A549 (cell line): ENCODE measurements at regions not wholly inside any gene's neighbourhood (a gene's known extent, or its start where the extent isn't known, plus 50 kb on each side); places are given as distances from the start of the nearest gene placed in this dataset.
A peak's percentile ranks its signal among the peaks of the same experiment; 100 is the strongest.

ENCODE experiments used
- ATAC-seq, 2 experiments: fragments of 200-7000 bp in 1 of 2; fragments of >200 bp in 1 of 2; cut with Nextera tagmentation in 1 of 2; cut with Tn5 transposase in 1 of 2; 3 replicates each; pipeline versions ENCODE4 v1.8.0 to v1.9.1; 2018 to 2020; ENCODE audit warnings: mild to moderate bottlenecking in 1 of 2, moderate library complexity in 1 of 2
- CTCF ChIA-PET: fragments of 300-600 bp; sonication (Branson Sonifier 250); formaldehyde crosslinking; extraction: SDS; loops from one replicate; lab custom pipeline; 2021; ENCODE audit warnings: antibody characterized with exemption, inconsistent platforms; lab: Yijun Ruan, JAX
- POLR2A ChIA-PET: fragments of 350-600 bp; formaldehyde crosslinking; extraction: SDS; loops from one replicate; lab custom pipeline; 2021; ENCODE audit warnings: antibody characterized with exemption, inconsistent platforms; lab: Yijun Ruan, JAX
- DNase-seq, 2 experiments: peaks; one replicate each; pipeline versions ENCODE4 v3.0.0 to v3.0.0-alpha.2; 2011 to 2016; ENCODE audit warnings: low read depth in 1 of 2, low spot score in 1 of 2
- FAIRE-seq: peaks from 2 replicates; lab custom pipeline; 2011; peaks lifted over from hg19 to GRCh38; lab: Jason Lieb, UNC
- H3K27ac ChIP-seq, 2 experiments: fragments of >200 bp; sonication (Bioruptor Twin); formaldehyde crosslinking; 3 replicates each; pipeline ENCODE4 v1.5.1; 2016 to 2017
- H3K4me1 ChIP-seq: fragments of >200 bp; sonication (Bioruptor Twin); formaldehyde crosslinking; 3 replicates; pipeline ENCODE4 v1.6.1; 2016
- H3K4me2 ChIP-seq: fragments of >200 bp; sonication (Bioruptor Twin); formaldehyde crosslinking; 3 replicates; pipeline ENCODE4 v1.6.1; 2016
- H3K4me3 ChIP-seq: fragments of >200 bp; sonication (Bioruptor Twin); formaldehyde crosslinking; 3 replicates; pipeline ENCODE4 v1.5.1; 2016
- H3K9me3 ChIP-seq: fragments of >200 bp; sonication (Bioruptor Twin); formaldehyde crosslinking; 3 replicates; pipeline ENCODE4 v1.6.1; 2016
- BHLHE40 ChIP-seq: IDR thresholded peaks from 2 replicates; pipeline ENCODE4 v1.6.1; 2012; ENCODE audit warnings: low read depth, low read length, inconsistent platforms
- CBX8 ChIP-seq: fragments of 200-600 bp; sonication (generic); IDR thresholded peaks from 2 replicates; pipeline ENCODE4 v1.6.1; 2016
- CHD2 ChIP-seq: fragments of 150-350 bp; IDR thresholded peaks from 2 replicates; pipeline ENCODE4 v1.6.1; 2014; ENCODE audit warnings: low read length; ENCODE audit not compliant: partially characterized antibody
- EHMT2 ChIP-seq: fragments of 200-600 bp; sonication (generic); IDR thresholded peaks from 2 replicates; pipeline ENCODE4 v1.6.1; 2016; ENCODE audit warnings: antibody characterized with exemption, low read depth, mild to moderate bottlenecking, moderate library complexity
- FOSL2 ChIP-seq, 2 experiments: fragments of 450-650 bp in 1 of 2; fragments of >200 bp in 1 of 2; sonication (Bioruptor Twin) in 1 of 2; formaldehyde crosslinking; IDR thresholded peaks; 2 replicates each; pipeline versions ENCODE4 v1.5.0 to v1.6.1; 2016 to 2020; ENCODE audit warnings: mild to moderate bottlenecking in 1 of 2, moderate library complexity in 1 of 2
- GATA3 ChIP-seq: IDR thresholded peaks from 2 replicates; pipeline ENCODE4 v1.6.1; 2012; ENCODE audit warnings: borderline replicate concordance
- HEYL ChIP-seq: fragments of 250-450 bp; sonication (Bioruptor Pico); IDR thresholded peaks from 2 replicates; pipeline ENCODE4 v1.8.0; 2021; ENCODE audit warnings: mild to moderate bottlenecking, moderate library complexity
- JUN ChIP-seq, 2 experiments: fragments of >200 bp; sonication (Bioruptor Twin); formaldehyde crosslinking; IDR thresholded peaks; 2 replicates in 1 of 2; 3 replicates in 1 of 2; pipeline ENCODE4 v1.6.1; 2016 to 2017
- JUNB ChIP-seq: fragments of >200 bp; sonication (Bioruptor Twin); formaldehyde crosslinking; IDR thresholded peaks from 2 replicates; pipeline ENCODE4 v1.6.1; 2016
- KDM5A ChIP-seq: fragments of 200-600 bp; sonication (generic); IDR thresholded peaks from 2 replicates; pipeline ENCODE4 v1.6.1; 2016; ENCODE audit warnings: antibody characterized with exemption, mild to moderate bottlenecking
- MAZ ChIP-seq: fragments of 150-350 bp; IDR thresholded peaks from 2 replicates; pipeline ENCODE4 v1.6.1; 2014; ENCODE audit warnings: antibody characterized with exemption, low read depth, low read length, borderline replicate concordance
- NPAS2 ChIP-seq: fragments of 250-450 bp; sonication (Bioruptor Pico); IDR thresholded peaks from 2 replicates; pipeline ENCODE4 v1.8.0; 2022; ENCODE audit warnings: mild to moderate bottlenecking, moderate library complexity, borderline replicate concordance
- POLR2AphosphoS2 ChIP-seq: conservative IDR thresholded peaks from 2 replicates; pipeline ENCODE4 v1.6.1; 2012; ENCODE audit warnings: low read length, improper control_type of control experiment, inconsistent platforms
- RAD21 ChIP-seq, 2 experiments: fragments of >200 bp in 1 of 2; sonication (Bioruptor Twin) in 1 of 2; formaldehyde crosslinking in 1 of 2; IDR thresholded peaks in 1 of 2; conservative IDR thresholded peaks in 1 of 2; 2 replicates in 1 of 2; 3 replicates in 1 of 2; pipeline ENCODE4 v1.6.1; 2012 to 2018; ENCODE audit warnings: inconsistent platforms in 1 of 2
- RARB ChIP-seq: fragments of 250-450 bp; sonication (Bioruptor Pico); IDR thresholded peaks from 2 replicates; pipeline ENCODE4 v1.8.0; 2021; ENCODE audit warnings: mild to moderate bottlenecking, moderate library complexity
- RNF2 ChIP-seq: fragments of 200-600 bp; sonication (generic); IDR thresholded peaks from 2 replicates; pipeline ENCODE4 v1.6.1; 2016; ENCODE audit warnings: low read depth, mild to moderate bottlenecking, antibody characterized with exemption, moderate library complexity, borderline replicate concordance
- SMC3 ChIP-seq: fragments of >200 bp; sonication (Bioruptor Twin); formaldehyde crosslinking; IDR thresholded peaks from 3 replicates; pipeline ENCODE4 v1.6.1; 2018; ENCODE audit warnings: inconsistent platforms
- SREBF2 ChIP-seq: fragments of 450-650 bp; IDR thresholded peaks from 2 replicates; pipeline ENCODE4 v1.6.1; 2014; ENCODE audit warnings: mild to moderate bottlenecking, moderate library complexity
- ZC3H11A ChIP-seq: fragments of 450-650 bp; IDR thresholded peaks from 2 replicates; pipeline ENCODE4 v1.6.1; 2014; ENCODE audit warnings: antibody characterized with exemption, mild to moderate bottlenecking
- ZFP36 ChIP-seq: fragments of 450-650 bp; IDR thresholded peaks from 2 replicates; pipeline ENCODE4 v1.6.1; 2014; ENCODE audit warnings: borderline replicate concordance; ENCODE audit not compliant: partially characterized antibody
- ZNF302 ChIP-seq: fragments of 250-450 bp; sonication (Bioruptor Pico); IDR thresholded peaks from 2 replicates; pipeline ENCODE4 v1.9.0; 2021; ENCODE audit warnings: inconsistent platforms, mild to moderate bottlenecking, moderate library complexity
- ZSCAN20 ChIP-seq: fragments of 250-450 bp; sonication (Bioruptor Pico); IDR thresholded peaks from 2 replicates; pipeline ENCODE4 v1.8.0; 2022; ENCODE audit warnings: mild to moderate bottlenecking, moderate library complexity
- WGBS: methylation state at CpG from one replicate; pipeline ENCODE4 v1.1.6; 2017; ENCODE audit errors: missing lambda C conversion rate; 5-methylcytosine and 5-hydroxymethylcytosine counted together
- TF ChIP-seq, protein P1 (sequence below): fragments of >200 bp; sonication (Bioruptor Twin); formaldehyde crosslinking; IDR thresholded peaks from 2 replicates; pipeline ENCODE4 v1.6.1; 2016
- TF ChIP-seq, protein P2 (sequence below): fragments of >200 bp; sonication (Bioruptor Twin); formaldehyde crosslinking; IDR thresholded peaks from 3 replicates; pipeline ENCODE4 v1.5.1; 2016

DNA sequence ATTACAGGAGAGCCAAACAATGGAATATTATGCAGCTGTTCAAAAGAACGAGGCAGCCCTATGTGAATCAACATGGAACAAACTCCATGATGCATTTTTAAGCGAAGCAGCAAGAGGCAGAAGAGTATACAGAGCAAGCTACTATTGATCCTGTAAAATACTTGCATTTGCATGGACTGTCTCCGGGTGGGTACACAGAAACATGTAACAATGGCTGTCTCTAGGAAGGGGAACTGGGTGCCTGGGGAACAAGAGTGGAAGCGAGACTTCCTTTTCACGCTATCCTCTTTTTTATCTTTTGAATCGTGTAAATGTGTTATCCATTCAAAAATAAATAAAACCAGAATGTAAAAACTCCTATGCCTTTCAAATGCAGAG is 93.3 kb upstream of the SIRPA start:
- ATAC-seq (no peak), FAIRE-seq (no peak), DNase-seq (no peak)
- ChIA-PET POLR2A (interaction anchor here (0.6 kb wide), 1 partner anchor 1150 kb away, joined by 3 read pairs; no protein-coding TSS in a partner anchor), CTCF (interaction anchor here (0.6 to 10.3 kb wide), 56 partner anchors 10 to 407 kb away, joined by 3 to 119 read pairs (median 6); no protein-coding TSS in a partner anchor)
- Histone ChIP-seq H3K27ac (peak overlapping the region in 1 of 2 experiments; percentile 62; a peak in 2 of 6 replicates), H3K4me3 (no peak overlapping the region; the same call in 2 of the 3 replicates), H3K4me2 (peak overlapping the region; percentile 76), H3K9me3 (no peaks in the 10 kb centered on the region), H3K4me1 (peaks cover 11% of the 10 kb centered on the region)
- WGBS: 34% methylated on average over 6 of the region's 6 CpGs
- TF ChIP-seq JUNB: no peak
- no peak for TF ChIP-seq KDM5A
- no peak for TF ChIP-seq JUN (IDR thresholded peaks at IDR 0.05)
- no peak for TF ChIP-seq RAD21 (conservative IDR thresholded peaks at IDR 0.05 in 1 of 2, IDR thresholded peaks at IDR 0.05 in 1 of 2)
- no peak for TF ChIP-seq POLR2AphosphoS2
- no peak for TF ChIP-seq FOSL2 (IDR thresholded peaks at IDR 0.05)
- no peak for TF ChIP-seq FOSL2 (CRISPR knock-in tag; IDR thresholded peaks at IDR 0.05)
- TF ChIP-seq SMC3: no peak
- no peak for TF ChIP-seq MAZ

DNA sequence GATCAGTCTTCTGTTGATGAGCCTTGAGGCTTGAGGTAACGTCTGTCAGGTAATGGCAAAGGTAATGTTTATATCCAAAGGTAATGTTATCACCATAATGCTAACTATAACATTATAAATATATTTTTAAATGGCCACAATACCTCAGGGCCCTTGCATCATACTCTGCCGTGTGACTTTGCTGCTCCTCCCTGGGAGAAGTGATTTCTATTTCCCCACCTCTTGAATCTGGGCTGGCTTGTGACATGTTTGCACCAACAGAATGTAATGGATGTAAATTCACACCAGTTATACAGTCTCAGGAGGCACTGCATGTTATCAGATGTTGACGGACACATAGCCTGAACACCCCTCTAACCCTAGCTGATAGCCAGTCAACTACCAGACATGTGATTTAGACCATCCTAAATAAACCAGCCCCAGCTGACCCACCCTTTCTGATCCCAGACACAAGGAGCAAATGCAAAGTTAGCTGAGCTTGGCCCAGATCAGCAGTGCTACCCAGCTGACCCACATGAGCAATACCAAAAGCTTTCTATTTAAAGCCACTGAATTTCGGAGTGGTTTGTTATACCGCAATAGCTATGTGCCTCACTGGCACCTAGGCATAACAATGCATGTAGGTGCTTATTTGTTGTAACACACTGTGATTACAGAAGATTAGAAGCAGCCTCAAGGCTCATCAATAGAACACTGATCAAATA is 93.8 kb upstream of the SIRPA start:
- WGBS: 67% methylated on average over 5 of the region's 5 CpGs
- Histone ChIP-seq H3K9me3 (no peaks in the 10 kb centered on the region), H3K4me2 (no peak overlapping the region; the same call in 2 of the 3 replicates), H3K4me1 (peaks cover 11% of the 10 kb centered on the region), H3K27ac (no peak overlapping the region; a peak in 1 of 6 replicates), H3K4me3 (no peak overlapping the region)
- ChIA-PET CTCF (interaction anchor here (0.6 to 10.3 kb wide), 61 partner anchors 9 to 407 kb away, joined by 3 to 119 read pairs (median 6); no protein-coding TSS in a partner anchor), POLR2A (interaction anchor here (0.6 kb wide), 1 partner anchor 1149 kb away, joined by 3 read pairs; no protein-coding TSS in a partner anchor)
- ATAC-seq (no peak), DNase-seq (no peak), FAIRE-seq (no peak)
- TF ChIP-seq CHD2 (no peak), RARB (CRISPR knock-in tag) (no peak), ZSCAN20 (CRISPR knock-in tag) (no peak), ZC3H11A (no peak), GATA3 (no peak), CBX8 (no peak), RNF2 (no peak), BHLHE40 (no peak), ZNF302 (CRISPR knock-in tag) (no peak), EHMT2 (no peak), HEYL (CRISPR knock-in tag) (no peak), SREBF2 (no peak), FOSL2 (IDR thresholded peaks at IDR 0.05) (no peak), FOSL2 (CRISPR knock-in tag; IDR thresholded peaks at IDR 0.05) (no peak), POLR2AphosphoS2 (no peak)
- TF ChIP-seq, protein P1, sequence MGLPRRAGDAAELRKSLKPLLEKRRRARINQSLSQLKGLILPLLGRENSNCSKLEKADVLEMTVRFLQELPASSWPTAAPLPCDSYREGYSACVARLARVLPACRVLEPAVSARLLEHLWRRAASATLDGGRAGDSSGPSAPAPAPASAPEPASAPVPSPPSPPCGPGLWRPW: no peak

DNA sequence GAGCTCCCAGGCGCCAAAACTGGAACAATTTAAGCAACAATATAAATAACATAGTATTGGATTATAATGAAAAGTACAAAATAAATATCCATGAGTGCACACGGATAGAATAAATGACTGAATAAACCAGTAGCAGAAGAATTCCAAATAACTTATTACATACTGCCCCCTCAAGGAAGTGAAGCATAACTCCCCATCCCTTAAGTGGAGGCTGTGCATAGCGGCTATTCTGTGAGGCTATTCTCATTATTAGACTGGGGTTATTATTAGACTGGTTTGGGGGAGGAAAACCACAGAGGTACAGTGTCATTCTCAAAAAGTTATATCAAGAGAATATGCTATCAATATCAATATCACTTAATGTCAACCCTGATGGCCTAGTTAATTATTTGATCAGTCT is 94.4 kb upstream of the SIRPA start:
- TF ChIP-seq NPAS2 (CRISPR knock-in tag) (no peak), ZFP36 (no peak), SMC3 (peak; percentile 40), RAD21 (conservative IDR thresholded peaks at IDR 0.05 in 1 of 2, IDR thresholded peaks at IDR 0.05 in 1 of 2) (peak; percentile 67 to 68)
- TF ChIP-seq, protein P2, sequence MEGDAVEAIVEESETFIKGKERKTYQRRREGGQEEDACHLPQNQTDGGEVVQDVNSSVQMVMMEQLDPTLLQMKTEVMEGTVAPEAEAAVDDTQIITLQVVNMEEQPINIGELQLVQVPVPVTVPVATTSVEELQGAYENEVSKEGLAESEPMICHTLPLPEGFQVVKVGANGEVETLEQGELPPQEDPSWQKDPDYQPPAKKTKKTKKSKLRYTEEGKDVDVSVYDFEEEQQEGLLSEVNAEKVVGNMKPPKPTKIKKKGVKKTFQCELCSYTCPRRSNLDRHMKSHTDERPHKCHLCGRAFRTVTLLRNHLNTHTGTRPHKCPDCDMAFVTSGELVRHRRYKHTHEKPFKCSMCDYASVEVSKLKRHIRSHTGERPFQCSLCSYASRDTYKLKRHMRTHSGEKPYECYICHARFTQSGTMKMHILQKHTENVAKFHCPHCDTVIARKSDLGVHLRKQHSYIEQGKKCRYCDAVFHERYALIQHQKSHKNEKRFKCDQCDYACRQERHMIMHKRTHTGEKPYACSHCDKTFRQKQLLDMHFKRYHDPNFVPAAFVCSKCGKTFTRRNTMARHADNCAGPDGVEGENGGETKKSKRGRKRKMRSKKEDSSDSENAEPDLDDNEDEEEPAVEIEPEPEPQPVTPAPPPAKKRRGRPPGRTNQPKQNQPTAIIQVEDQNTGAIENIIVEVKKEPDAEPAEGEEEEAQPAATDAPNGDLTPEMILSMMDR: peak; percentile 64
- ChIA-PET POLR2A (no interaction called here), CTCF (interaction anchor here (0.6 to 10.3 kb wide), 32 partner anchors 8 to 488 kb away, joined by 3 to 119 read pairs (median 4); no protein-coding TSS in a partner anchor)
- Histone ChIP-seq H3K9me3 (no peaks in the 10 kb centered on the region), H3K4me3 (no peak overlapping the region), H3K4me2 (no peak overlapping the region), H3K27ac (no peak overlapping the region), H3K4me1 (peaks cover 11% of the 10 kb centered on the region)
- ATAC-seq (peak; percentile 56 to 76; a peak in 5 of 6 replicates), DNase-seq (peak; percentile 56 to 57), FAIRE-seq (peak; percentile 77)
- WGBS: 21% methylated on average over 3 of the region's 3 CpGs
